ENCODE measurements at regions not wholly inside any gene's neighbourhood (a gene's known extent, or its start where the extent isn't known, plus 50 kb on each side); places are given as distances from the start of the nearest gene placed in this dataset.
"Not testable (repeated sequence)": the region's sequence is repeated elsewhere in the genome, so short reads cannot be mapped to it uniquely, and the experiment has no call there.

- DNase-seq (ENCODE audit: low read depth), result no peak
Observed at GRCh38 chr2:238722181-238722580, 125.7 kb upstream of the TWIST2 start.

GRCh38 chr2:238722883-238723282, 125.0 kb upstream of the TWIST2 start:
- no peak for DNase-seq (ENCODE audit: low read depth)

- DNase-seq (ENCODE audit: low read depth), result not testable (repeated sequence)
Observed at GRCh38 chr2:238723740-238724320, 124.1 kb upstream of the TWIST2 start.

- no peak for DNase-seq (ENCODE audit: low read depth)
Observed at GRCh38 chr2:238724728-238725127, 123.2 kb upstream of the TWIST2 start.

GRCh38 chr2:238725298-238725697, 122.6 kb upstream of the TWIST2 start:
- no peak for DNase-seq (ENCODE audit: low read depth)

- DNase-seq (ENCODE audit: low read depth), result no peak
Observed at GRCh38 chr2:238726670-238727584, 121.0 kb upstream of the TWIST2 start.

- no peak for DNase-seq (ENCODE audit: low read depth)
Observed at GRCh38 chr2:238727585-238728329, 120.1 kb upstream of the TWIST2 start.

GRCh38 chr2:238728330-238729260, 119.3 kb upstream of the TWIST2 start:
- DNase-seq (ENCODE audit: low read depth), result no peak

- DNase-seq (ENCODE audit: low read depth), result no peak
Observed at GRCh38 chr2:238729261-238729935, 118.5 kb upstream of the TWIST2 start.

GRCh38 chr2:238730001-238730669, 117.8 kb upstream of the TWIST2 start:
- DNase-seq (ENCODE audit: low read depth), result no peak

- no peak for DNase-seq (ENCODE audit: low read depth)
Observed at GRCh38 chr2:238730881-238731280, 117.0 kb upstream of the TWIST2 start.

GRCh38 chr2:238731961-238732360, 115.9 kb upstream of the TWIST2 start:
- DNase-seq (ENCODE audit: low read depth), result no peak

- no peak for DNase-seq (ENCODE audit: low read depth)
Observed at GRCh38 chr2:238738917-238739316, 109.0 kb upstream of the TWIST2 start.

GRCh38 chr2:238739668-238740067, 108.2 kb upstream of the TWIST2 start:
- DNase-seq (ENCODE audit: low read depth), result no peak

- no peak for DNase-seq (ENCODE audit: low read depth)
Observed at GRCh38 chr2:238741277-238741676, 106.6 kb upstream of the TWIST2 start.

GRCh38 chr2:238742066-238742465, 105.8 kb upstream of the TWIST2 start:
- DNase-seq (ENCODE audit: low read depth), result no peak

GRCh38 chr2:238742664-238743063, 105.2 kb upstream of the TWIST2 start:
- DNase-seq (ENCODE audit: low read depth), result no peak

GRCh38 chr2:238743243-238744065, 104.4 kb upstream of the TWIST2 start:
- no peak for DNase-seq (ENCODE audit: low read depth)

GRCh38 chr2:238744951-238745350, 102.9 kb upstream of the TWIST2 start:
- no peak for DNase-seq (ENCODE audit: low read depth)
